ENCODE measurements at regions not wholly inside any gene's neighbourhood (a gene's known extent, or its start where the extent isn't known, plus 50 kb on each side); places are given as distances from the start of the nearest gene placed in this dataset.

DNA sequence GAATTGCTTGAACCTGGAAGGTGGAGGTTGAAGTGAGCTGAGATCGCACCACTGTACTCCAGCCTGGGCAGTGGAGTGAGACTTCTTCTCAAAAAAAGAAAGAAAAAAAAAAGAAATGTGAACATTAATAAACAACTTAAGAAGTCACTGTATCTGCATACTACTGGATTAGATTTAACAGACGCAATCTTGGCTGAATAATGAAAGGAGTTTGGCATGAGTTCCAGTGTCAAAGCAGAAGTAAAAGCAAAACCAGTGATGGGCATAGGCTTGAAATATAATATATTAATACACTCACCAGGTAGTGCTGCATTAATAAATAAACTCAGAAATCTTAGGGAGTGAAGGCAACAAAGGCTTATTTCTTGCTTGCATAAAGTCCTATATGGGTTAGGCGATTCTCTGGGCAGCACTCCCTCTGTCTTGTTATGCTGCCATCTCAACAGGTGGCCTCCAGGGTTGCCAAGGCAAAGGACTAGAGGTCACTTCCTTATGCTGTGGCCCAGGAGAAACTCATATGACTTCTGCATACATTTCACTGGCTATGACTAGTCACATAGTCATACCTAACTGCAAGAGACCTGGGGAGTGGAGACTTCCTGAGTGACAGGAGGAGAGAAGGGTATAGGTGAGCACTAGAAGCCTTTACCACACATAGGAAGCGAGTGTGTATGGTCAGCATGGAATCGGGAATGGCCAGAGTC is 296.2 kb upstream of the SPRED2 start:
- no peak for TF ChIP-seq ZNF560 (tag by site-specific recombination; IDR thresholded peaks at IDR 0.05; ENCODE audit: borderline replicate concordance)
- TF ChIP-seq ZNF350 (tag by site-specific recombination; IDR thresholded peaks at IDR 0.05): no peak
- no peak for TF ChIP-seq ZNF404 (tag by site-specific recombination; IDR thresholded peaks at IDR 0.05)
- TF ChIP-seq, protein P1, sequence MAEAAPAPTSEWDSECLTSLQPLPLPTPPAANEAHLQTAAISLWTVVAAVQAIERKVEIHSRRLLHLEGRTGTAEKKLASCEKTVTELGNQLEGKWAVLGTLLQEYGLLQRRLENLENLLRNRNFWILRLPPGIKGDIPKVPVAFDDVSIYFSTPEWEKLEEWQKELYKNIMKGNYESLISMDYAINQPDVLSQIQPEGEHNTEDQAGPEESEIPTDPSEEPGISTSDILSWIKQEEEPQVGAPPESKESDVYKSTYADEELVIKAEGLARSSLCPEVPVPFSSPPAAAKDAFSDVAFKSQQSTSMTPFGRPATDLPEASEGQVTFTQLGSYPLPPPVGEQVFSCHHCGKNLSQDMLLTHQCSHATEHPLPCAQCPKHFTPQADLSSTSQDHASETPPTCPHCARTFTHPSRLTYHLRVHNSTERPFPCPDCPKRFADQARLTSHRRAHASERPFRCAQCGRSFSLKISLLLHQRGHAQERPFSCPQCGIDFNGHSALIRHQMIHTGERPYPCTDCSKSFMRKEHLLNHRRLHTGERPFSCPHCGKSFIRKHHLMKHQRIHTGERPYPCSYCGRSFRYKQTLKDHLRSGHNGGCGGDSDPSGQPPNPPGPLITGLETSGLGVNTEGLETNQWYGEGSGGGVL (tag by site-specific recombination; IDR thresholded peaks at IDR 0.05): no peak
- TF ChIP-seq YY1 (tag by site-specific recombination; IDR thresholded peaks at IDR 0.05): no peak
- TF ChIP-seq ZNF26 (tag by site-specific recombination; IDR thresholded peaks at IDR 0.05): no peak
- TF ChIP-seq, protein P2, sequence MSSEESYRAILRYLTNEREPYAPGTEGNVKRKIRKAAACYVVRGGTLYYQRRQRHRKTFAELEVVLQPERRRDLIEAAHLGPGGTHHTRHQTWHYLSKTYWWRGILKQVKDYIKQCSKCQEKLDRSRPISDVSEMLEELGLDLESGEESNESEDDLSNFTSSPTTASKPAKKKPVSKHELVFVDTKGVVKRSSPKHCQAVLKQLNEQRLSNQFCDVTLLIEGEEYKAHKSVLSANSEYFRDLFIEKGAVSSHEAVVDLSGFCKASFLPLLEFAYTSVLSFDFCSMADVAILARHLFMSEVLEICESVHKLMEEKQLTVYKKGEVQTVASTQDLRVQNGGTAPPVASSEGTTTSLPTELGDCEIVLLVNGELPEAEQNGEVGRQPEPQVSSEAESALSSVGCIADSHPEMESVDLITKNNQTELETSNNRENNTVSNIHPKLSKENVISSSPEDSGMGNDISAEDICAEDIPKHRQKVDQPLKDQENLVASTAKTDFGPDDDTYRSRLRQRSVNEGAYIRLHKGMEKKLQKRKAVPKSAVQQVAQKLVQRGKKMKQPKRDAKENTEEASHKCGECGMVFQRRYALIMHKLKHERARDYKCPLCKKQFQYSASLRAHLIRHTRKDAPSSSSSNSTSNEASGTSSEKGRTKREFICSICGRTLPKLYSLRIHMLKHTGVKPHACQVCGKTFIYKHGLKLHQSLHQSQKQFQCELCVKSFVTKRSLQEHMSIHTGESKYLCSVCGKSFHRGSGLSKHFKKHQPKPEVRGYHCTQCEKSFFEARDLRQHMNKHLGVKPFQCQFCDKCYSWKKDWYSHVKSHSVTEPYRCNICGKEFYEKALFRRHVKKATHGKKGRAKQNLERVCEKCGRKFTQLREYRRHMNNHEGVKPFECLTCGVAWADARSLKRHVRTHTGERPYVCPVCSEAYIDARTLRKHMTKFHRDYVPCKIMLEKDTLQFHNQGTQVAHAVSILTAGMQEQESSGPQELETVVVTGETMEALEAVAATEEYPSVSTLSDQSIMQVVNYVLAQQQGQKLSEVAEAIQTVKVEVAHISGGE (tag by site-specific recombination; conservative IDR thresholded peaks at IDR 0.05; ENCODE audit: low read depth): no peak
- TF ChIP-seq, protein P3, sequence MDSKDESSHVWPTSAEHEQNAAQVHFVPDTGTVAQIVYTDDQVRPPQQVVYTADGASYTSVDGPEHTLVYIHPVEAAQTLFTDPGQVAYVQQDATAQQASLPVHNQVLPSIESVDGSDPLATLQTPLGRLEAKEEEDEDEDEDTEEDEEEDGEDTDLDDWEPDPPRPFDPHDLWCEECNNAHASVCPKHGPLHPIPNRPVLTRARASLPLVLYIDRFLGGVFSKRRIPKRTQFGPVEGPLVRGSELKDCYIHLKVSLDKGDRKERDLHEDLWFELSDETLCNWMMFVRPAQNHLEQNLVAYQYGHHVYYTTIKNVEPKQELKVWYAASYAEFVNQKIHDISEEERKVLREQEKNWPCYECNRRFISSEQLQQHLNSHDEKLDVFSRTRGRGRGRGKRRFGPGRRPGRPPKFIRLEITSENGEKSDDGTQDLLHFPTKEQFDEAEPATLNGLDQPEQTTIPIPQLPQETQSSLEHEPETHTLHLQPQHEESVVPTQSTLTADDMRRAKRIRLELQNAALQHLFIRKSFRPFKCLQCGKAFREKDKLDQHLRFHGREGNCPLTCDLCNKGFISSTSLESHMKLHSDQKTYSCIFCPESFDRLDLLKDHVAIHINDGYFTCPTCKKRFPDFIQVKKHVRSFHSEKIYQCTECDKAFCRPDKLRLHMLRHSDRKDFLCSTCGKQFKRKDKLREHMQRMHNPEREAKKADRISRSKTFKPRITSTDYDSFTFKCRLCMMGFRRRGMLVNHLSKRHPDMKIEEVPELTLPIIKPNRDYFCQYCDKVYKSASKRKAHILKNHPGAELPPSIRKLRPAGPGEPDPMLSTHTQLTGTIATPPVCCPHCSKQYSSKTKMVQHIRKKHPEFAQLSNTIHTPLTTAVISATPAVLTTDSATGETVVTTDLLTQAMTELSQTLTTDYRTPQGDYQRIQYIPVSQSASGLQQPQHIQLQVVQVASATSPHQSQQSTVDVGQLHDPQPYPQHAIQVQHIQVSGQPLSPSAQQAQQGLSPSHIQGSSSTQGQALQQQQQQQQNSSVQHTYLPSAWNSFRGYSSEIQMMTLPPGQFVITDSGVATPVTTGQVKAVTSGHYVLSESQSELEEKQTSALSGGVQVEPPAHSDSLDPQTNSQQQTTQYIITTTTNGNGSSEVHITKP (tag by site-specific recombination; IDR thresholded peaks at IDR 0.05): no peak
- no peak for TF ChIP-seq ZSCAN16 (tag by site-specific recombination; IDR thresholded peaks at IDR 0.05)
